ENCODE measurements at regions not wholly inside any gene's neighbourhood (a gene's known extent, or its start where the extent isn't known, plus 50 kb on each side); places are given as distances from the start of the nearest gene placed in this dataset.

- DNase-seq (ENCODE audit: low read depth in 2 of 2): no peak
Observed at GRCh38 chr12:67147030-67147429, 122.1 kb upstream of the CAND1 start.

DNA sequence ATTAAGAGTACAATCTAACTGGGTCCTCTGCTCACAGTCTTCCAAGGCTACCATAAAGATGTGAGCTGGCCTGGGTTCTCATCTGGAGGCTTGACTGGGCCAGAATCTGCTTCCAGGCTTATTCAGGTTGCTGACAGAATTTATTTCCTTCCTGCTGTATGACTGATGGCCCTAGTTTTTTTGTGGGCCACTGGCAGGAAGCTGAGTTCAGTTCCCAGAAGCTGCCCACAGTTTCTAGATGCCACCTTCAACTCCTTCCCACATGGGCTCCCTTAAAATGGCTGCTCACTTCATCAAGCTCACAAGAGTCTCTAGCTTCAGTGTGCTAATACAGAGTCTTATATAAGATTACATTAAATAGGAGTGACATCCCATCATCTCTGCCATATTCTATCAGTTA lies 121.7 kb upstream of the CAND1 start:
- no peak for DNase-seq (ENCODE audit: low read depth in 2 of 2)

DNA sequence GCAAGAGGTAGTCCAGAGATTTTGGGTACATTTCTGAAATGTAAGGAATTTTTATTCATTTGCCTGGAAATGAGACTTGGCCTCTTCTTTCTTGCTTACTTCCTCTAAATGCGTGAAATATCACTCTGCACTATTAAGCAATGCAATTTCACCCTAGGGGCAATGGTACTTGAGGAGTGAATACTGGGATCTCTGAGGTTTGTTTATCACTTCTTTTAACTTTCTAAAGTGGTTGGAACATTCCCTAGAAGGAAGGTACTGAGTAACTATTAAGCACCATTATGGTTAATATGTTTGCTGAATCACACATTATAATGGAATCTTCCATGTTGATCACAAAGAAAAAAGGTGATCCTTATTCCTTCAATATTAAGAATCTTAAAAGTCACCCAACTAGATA lies 120.9 kb upstream of the CAND1 start:
- no peak for DNase-seq (ENCODE audit: low read depth in 2 of 2)

DNA sequence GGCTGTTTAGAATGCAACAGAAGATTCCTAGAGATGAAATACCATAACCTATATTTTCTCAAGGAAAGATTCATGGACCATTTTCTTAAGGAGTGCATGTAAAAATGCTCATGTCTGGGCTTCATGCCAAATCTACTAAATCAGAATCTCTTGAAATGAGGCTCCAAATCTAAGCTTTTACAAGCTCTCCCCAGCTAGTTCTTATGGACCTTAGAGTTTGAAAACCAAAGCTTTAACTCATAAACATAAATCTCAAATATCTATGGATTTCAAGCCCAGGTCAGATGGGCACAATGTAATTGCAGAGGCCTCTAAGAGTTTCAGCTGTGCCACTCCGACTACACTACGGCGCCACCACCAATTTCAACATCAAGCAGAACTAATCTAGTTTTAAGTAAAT lies 117.3 kb upstream of the CAND1 start:
- no peak for DNase-seq (ENCODE audit: low read depth in 2 of 2)

GRCh38 chr12:67152451-67152850 lies 116.7 kb upstream of the CAND1 start:
- DNase-seq (ENCODE audit: low read depth in 2 of 2): no peak

GRCh38 chr12:67154901-67155300 lies 114.3 kb upstream of the CAND1 start:
- DNase-seq (ENCODE audit: low read depth in 2 of 2): no peak

DNA sequence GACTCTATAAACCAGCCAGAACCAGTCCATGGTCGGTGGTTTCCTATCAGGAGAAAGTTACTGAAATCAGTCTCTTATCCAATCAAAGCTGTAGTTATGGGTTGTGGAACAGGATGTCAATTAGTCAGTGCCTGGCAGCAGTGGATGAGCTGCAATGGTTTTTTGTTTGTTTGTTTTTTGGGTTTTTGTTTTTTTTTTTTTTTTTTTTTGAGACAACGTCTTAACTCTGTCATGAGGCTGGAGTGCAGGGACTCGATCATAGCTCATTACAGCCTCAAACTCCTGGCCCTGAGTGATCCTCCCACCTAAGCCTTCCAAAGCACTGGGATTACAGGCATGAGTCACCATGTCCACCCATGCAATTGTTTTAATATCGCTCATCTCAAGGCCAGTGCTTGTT lies 113.3 kb upstream of the CAND1 start:
- DNase-seq (ENCODE audit: low read depth in 2 of 2): no peak

- DNase-seq (ENCODE audit: low read depth in 2 of 2): no peak
Observed at GRCh38 chr12:67161322-67161918, 107.7 kb upstream of the CAND1 start.

GRCh38 chr12:67173258-67173657 lies 95.9 kb upstream of the CAND1 start:
- DNase-seq (ENCODE audit: low read depth in 2 of 2): no peak

DNA sequence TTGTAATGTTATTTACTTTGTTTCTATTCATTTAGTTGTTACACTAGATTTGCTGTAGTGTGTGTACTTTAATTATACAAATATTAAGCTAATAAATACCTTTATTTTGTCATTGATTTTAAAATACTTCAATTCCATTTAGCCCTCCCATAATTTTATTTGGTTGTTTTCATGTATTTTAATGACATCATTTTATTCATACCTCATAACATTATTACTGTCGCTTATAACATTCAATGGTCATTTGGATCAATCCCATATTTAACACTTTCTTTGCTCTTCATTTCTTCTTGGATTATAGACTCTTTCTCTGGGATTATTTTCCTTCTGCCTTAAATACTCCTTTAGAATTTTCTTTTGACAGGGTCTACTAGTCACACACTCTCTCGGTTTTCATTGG lies 86.6 kb upstream of the CAND1 start:
- no peak for DNase-seq (ENCODE audit: low read depth in 2 of 2)

- no peak for DNase-seq (ENCODE audit: low read depth in 2 of 2)
Observed at GRCh38 chr12:67193704-67194103, 75.5 kb upstream of the CAND1 start.

DNA sequence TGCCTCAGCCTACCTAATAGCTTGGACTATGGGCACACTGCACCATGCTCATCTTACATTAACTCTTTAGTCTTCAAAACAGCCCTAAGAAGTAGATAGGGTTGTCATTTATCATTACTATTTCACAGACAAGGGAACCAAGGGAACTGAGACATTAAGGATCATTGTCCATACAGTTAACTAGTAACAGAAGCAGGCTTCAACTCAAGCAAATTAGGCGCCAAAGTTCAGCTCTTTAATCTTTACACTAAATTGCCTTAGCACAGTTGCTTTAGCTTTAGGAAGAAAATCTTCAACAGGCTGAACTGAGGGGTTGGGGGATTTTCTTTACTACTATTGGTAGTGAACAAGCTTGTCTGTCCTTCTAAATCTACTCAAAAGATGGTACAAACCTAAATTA lies 68.8 kb upstream of the CAND1 start:
- no peak for DNase-seq (ENCODE audit: low read depth in 2 of 2)

GRCh38 chr12:67202011-67202677 lies 67.0 kb upstream of the CAND1 start:
- no peak for DNase-seq (ENCODE audit: low read depth in 2 of 2)

GRCh38 chr12:67202678-67203012 lies 66.5 kb upstream of the CAND1 start:
- no peak for DNase-seq (ENCODE audit: low read depth in 2 of 2)

GRCh38 chr12:67208281-67209067 lies 60.7 kb upstream of the CAND1 start:
- no peak for DNase-seq (ENCODE audit: low read depth in 2 of 2)

DNA sequence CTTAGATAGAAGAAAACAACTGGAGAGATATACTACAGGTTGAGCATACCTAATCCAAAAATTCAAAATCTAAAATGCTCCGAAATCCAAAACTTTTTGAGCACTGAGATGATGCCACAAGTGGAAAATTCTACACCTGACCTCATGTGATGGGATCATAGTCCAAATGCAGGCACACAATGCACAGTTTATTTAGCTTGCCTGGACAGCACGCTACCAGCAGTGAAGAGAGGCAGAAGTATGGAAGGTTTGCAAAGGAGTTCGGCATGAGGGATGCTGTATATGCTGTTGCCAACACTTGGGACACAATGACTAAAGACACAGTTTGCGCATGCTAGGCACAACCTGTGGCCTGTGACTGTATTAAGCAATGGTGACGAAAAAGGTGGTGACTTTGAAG lies 58.1 kb upstream of the CAND1 start:
- DNase-seq (ENCODE audit: low read depth in 2 of 2): no peak

DNA sequence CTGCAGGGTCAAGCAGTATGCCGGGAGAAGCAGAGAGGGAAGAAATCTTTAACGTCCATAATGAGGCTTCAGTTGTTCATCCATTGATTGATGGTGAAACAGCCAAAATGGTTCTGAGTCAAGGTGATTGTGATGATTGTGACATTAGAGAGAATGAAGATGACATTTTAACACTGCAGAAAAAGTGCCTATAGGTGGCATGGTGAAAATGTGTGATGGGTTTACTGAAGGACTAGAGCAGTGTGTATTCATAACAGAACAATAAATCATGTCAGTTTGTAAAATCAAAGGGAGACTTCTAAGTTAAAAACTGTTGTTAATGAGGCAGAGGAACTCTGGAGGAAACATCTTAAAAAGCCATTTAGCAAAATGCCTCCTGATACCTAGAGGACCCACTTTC lies 57.7 kb upstream of the CAND1 start:
- DNase-seq (ENCODE audit: low read depth in 2 of 2): no peak

- DNase-seq (ENCODE audit: low read depth in 2 of 2): no peak
Observed at GRCh38 chr12:67217647-67218046, 51.5 kb upstream of the CAND1 start.
